Hepatocyte (in vitro differentiated cells): ENCODE measurements at regions not wholly inside any gene's neighbourhood (a gene's known extent, or its start where the extent isn't known, plus 50 kb on each side); places are given as distances from the start of the nearest gene placed in this dataset.

Source experiments
- DNase-seq: peaks from one replicate; pipeline ENCODE4 v3.0.0-alpha.2; 2016; ENCODE audit warnings: low spot score
- H2AFZ ChIP-seq: fragments of 200-600 bp; sonication (generic); 2 replicates; pipeline ENCODE4 v1.6.0; 2016; ENCODE audit warnings: antibody characterized with exemption, mild to moderate bottlenecking
- H3K27ac ChIP-seq: fragments of 200-600 bp; sonication (generic); 2 replicates; pipeline ENCODE4 v1.5.1; 2016; ENCODE audit warnings: mild to moderate bottlenecking
- H3K27me3 ChIP-seq: fragments of 200-600 bp; sonication (generic); 2 replicates; pipeline ENCODE4 v1.6.1; 2016
- H3K36me3 ChIP-seq: fragments of 200-600 bp; sonication (generic); replicated peaks from 2 replicates; pipeline ENCODE4 v1.5.1; 2016; ENCODE audit warnings: low read depth; ENCODE audit not compliant: insufficient read depth
- H3K4me1 ChIP-seq: fragments of 200-600 bp; sonication (generic); 2 replicates; pipeline ENCODE4 v1.5.1; 2016; ENCODE audit warnings: mild to moderate bottlenecking, moderate library complexity; ENCODE audit not compliant: insufficient read depth
- H3K4me2 ChIP-seq: fragments of 200-600 bp; sonication (generic); 2 replicates; pipeline ENCODE4 v1.6.0; 2016
- H3K4me3 ChIP-seq: fragments of 200-600 bp; sonication (generic); 2 replicates; pipeline ENCODE4 v1.5.1; 2016; ENCODE audit warnings: mild to moderate bottlenecking
- H3K79me2 ChIP-seq: fragments of 200-600 bp; sonication (generic); 2 replicates; pipeline ENCODE4 v1.6.0; 2017; ENCODE audit warnings: mild to moderate bottlenecking
- H3K9me2 ChIP-seq: fragments of 200-600 bp; sonication (generic); replicated peaks from 2 replicates; pipeline ENCODE4 v1.6.0; 2017; ENCODE audit warnings: mild to moderate bottlenecking; ENCODE audit not compliant: insufficient read depth
- H3K9me3 ChIP-seq: fragments of 200-600 bp; sonication (generic); 2 replicates; pipeline ENCODE4 v1.5.1; 2016; ENCODE audit warnings: low read depth, mild to moderate bottlenecking
- H4K20me1 ChIP-seq: fragments of 200-600 bp; sonication (generic); 2 replicates; pipeline ENCODE4 v1.6.0; 2016; ENCODE audit warnings: mild to moderate bottlenecking; ENCODE audit not compliant: insufficient read depth, poor library complexity, severe bottlenecking
- EZH2 ChIP-seq: fragments of 200-600 bp; sonication (generic); IDR thresholded peaks from 2 replicates; pipeline ENCODE4 v1.6.1; 2016; ENCODE audit warnings: antibody characterized with exemption, mild to moderate bottlenecking, borderline replicate concordance
- EZH2phosphoT487 ChIP-seq: fragments of 200-600 bp; sonication (generic); IDR thresholded peaks from one replicate; pipeline ENCODE4 v1.6.1; 2018; ENCODE audit warnings: antibody characterized with exemption, mild to moderate bottlenecking, low read depth, moderate library complexity; ENCODE audit not compliant: unreplicated experiment, severe bottlenecking
- WGBS: methylation state at CpG from one replicate; pipeline ENCODE4 v1.1.6; 2016; ENCODE audit warnings: low lambda C conversion rate; ENCODE audit errors: missing lambda C conversion rate; 5-methylcytosine and 5-hydroxymethylcytosine counted together
- TF ChIP-seq, protein P1 (sequence below): fragments of 200-600 bp; sonication (generic); IDR thresholded peaks from 2 replicates; pipeline ENCODE4 v1.5.1; 2016; ENCODE audit warnings: antibody characterized with exemption, mild to moderate bottlenecking; ENCODE audit not compliant: poor library complexity

DNA sequence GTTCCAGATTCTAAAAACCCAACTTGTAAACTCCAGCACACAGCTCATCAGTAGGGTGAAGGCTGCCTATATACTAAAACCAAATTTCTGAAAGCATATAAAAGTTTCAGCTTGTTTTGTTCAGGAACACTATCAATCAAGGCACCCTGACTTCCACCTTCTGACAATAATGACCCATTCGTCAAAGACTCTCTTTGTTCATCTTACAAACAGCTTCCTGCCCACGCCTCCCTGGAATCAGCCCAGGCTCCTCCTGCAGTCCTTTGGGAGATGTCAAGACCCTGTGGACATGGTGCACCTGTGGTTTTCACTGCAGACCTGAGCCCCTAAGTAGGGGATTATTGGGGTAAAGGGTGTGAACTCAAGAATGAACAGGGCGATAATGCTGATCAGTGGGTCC is 178.9 kb upstream of the CAMK1G start:
- Histone ChIP-seq H3K4me1 (no peaks in the 10 kb centered on the region), H4K20me1 (no peaks in the 10 kb centered on the region), H3K4me2 (no peak overlapping the region), H3K36me3 (no peaks in the 10 kb centered on the region), H3K9me3 (no peaks in the 10 kb centered on the region), H2AFZ (no peak overlapping the region), H3K27me3 (no peaks in the 10 kb centered on the region), H3K79me2 (no peaks in the 10 kb centered on the region), H3K27ac (no peak overlapping the region), H3K4me3 (no peak overlapping the region), H3K9me2 (no peaks in the 10 kb centered on the region)
- TF ChIP-seq EZH2phosphoT487, result no peak
- no peak for DNase-seq
- 70% methylated on average over 3 of the region's 3 CpGs for WGBS

DNA sequence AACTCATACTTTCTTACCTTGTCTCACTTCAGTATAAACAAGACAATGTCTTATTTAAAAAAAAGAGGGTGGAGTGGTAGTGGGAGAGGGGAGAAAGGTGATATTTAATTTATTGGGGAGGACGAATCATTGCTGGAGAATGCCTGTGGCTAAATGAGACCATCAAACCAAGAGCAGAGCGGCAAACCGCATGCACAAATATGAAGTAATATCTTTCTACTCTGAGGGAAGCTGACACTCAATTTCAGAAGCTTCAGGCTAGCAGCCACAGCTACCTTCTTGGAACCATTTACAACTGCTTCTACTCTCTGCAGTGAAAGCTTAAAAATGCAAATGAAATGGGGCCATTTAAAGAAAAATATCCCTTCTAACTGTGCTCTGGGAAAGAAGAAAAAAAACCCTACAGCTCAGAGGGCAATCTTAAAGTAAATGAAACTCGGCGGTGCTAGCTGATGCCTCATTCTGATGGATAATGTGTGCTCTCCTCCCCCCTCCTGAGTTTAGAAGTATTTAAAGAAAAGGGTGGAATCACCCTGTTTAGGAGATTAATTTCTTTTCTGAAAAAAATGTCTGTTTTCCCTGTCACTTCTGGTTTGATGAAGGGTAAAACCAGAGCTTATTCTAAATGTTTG is 178.2 kb upstream of the CAMK1G start:
- TF ChIP-seq EZH2 (no peak), EZH2phosphoT487 (no peak)
- H3K36me3 ChIP-seq, result no peaks in the 10 kb centered on the region
- H3K27ac ChIP-seq, result no peak overlapping the region
- H3K4me3 ChIP-seq, result no peak overlapping the region
- no peaks in the 10 kb centered on the region for H3K79me2 ChIP-seq
- H3K27me3 ChIP-seq, result no peaks in the 10 kb centered on the region
- H4K20me1 ChIP-seq, result no peaks in the 10 kb centered on the region
- H3K9me2 ChIP-seq, result no peaks in the 10 kb centered on the region
- no peak for DNase-seq
- H3K9me3 ChIP-seq, result no peaks in the 10 kb centered on the region
- no peak overlapping the region for H3K4me2 ChIP-seq
- WGBS, result 26% methylated on average over 5 of the region's 5 CpGs
- H2AFZ ChIP-seq, result no peak overlapping the region
- H3K4me1 ChIP-seq, result no peaks in the 10 kb centered on the region

DNA sequence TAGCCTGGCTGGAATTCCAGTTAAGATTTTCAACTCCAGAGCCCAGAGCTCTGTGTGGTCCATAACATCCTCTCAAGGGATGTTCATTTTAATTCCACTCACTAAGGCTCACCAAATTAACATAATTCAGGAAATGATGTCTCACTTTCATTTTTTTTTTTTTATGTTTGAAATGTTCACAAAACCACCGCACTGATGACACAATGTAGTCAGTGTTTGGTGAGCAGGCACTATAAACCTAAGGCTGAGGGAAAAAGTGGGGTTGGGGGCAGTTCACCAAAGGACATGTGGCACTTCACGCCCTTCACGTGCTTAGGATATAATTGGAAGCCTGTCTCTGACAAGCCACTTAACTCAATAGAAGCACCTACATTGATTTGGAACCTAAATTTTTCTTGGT is 177.3 kb upstream of the CAMK1G start:
- Histone ChIP-seq H3K27ac (no peak overlapping the region), H3K4me2 (no peak overlapping the region), H4K20me1 (no peaks in the 10 kb centered on the region), H3K9me3 (no peaks in the 10 kb centered on the region), H3K4me3 (no peak overlapping the region), H3K4me1 (no peaks in the 10 kb centered on the region), H3K27me3 (no peaks in the 10 kb centered on the region), H3K36me3 (no peaks in the 10 kb centered on the region), H3K79me2 (no peaks in the 10 kb centered on the region), H3K9me2 (no peaks in the 10 kb centered on the region), H2AFZ (no peak overlapping the region)
- DNase-seq, result no peak
- WGBS, result 60% methylated on average over 3 of the region's 3 CpGs
- TF ChIP-seq EZH2, result no peak
- TF ChIP-seq, protein P1, sequence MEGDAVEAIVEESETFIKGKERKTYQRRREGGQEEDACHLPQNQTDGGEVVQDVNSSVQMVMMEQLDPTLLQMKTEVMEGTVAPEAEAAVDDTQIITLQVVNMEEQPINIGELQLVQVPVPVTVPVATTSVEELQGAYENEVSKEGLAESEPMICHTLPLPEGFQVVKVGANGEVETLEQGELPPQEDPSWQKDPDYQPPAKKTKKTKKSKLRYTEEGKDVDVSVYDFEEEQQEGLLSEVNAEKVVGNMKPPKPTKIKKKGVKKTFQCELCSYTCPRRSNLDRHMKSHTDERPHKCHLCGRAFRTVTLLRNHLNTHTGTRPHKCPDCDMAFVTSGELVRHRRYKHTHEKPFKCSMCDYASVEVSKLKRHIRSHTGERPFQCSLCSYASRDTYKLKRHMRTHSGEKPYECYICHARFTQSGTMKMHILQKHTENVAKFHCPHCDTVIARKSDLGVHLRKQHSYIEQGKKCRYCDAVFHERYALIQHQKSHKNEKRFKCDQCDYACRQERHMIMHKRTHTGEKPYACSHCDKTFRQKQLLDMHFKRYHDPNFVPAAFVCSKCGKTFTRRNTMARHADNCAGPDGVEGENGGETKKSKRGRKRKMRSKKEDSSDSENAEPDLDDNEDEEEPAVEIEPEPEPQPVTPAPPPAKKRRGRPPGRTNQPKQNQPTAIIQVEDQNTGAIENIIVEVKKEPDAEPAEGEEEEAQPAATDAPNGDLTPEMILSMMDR, result no peak
- TF ChIP-seq EZH2phosphoT487, result no peak

DNA sequence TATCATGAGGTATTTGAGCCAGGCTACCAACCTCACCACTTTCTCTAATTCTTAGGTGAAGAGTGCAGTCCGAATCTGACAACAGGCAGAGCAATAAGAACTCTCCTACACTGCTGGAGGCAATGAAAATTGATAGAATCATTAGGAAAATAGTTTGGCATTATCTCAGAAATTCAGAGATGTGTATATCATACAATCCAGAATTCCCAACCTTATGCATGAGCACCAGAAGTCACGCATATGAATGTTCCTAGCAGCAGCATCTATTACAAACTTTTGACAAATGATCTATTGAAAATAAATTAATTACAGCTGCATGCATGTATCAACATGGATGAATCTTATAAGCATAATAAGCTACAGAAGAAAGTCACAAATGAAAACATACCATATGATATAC is 176.9 kb upstream of the CAMK1G start:
- Histone ChIP-seq H4K20me1 (no peaks in the 10 kb centered on the region), H2AFZ (no peak overlapping the region), H3K4me2 (no peak overlapping the region), H3K27me3 (no peaks in the 10 kb centered on the region), H3K4me3 (no peak overlapping the region), H3K36me3 (no peaks in the 10 kb centered on the region), H3K79me2 (no peaks in the 10 kb centered on the region), H3K9me3 (no peaks in the 10 kb centered on the region), H3K27ac (no peak overlapping the region), H3K9me2 (no peaks in the 10 kb centered on the region), H3K4me1 (no peaks in the 10 kb centered on the region)
- WGBS, result 89% methylated on average over 2 of the region's 2 CpGs
- no peak for DNase-seq
- TF ChIP-seq EZH2phosphoT487, result no peak
- TF ChIP-seq, protein P1, result no peak
- no peak for TF ChIP-seq EZH2
